HG03108 (cell line): ENCODE measurements at regions not wholly inside any gene's neighbourhood (a gene's known extent, or its start where the extent isn't known, plus 50 kb on each side); places are given as distances from the start of the nearest gene placed in this dataset.
"Not testable (repeated sequence)": the region's sequence is repeated elsewhere in the genome, so short reads cannot be mapped to it uniquely, and the experiment has no call there.

Source experiments
- ATAC-seq: cut with Tn5 transposase; IDR thresholded peaks from one replicate; pipeline ENCODE4 v1.9.1; 2021; ENCODE audit warnings: moderate library complexity; ENCODE audit not compliant: unreplicated experiment

DNA sequence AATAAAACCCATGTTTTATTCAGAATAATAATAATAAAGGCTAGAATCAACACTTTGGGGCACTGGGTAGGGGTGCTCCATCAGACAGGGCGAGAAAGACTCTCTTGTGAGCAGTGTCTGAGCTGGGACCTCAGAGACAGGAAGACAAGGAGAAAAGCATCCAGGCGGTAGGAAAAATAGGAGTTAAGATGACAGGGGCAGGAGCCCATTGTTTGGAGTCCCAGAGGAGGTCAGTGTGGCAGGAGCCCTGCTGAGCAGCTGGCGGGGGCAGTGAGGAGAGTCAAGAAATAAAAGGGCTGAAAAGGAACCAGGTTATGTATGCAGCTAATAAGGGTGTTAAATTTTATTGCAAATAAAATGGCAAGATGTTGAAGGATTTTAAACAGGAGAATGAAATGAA, 457.4 kb downstream of the FBXO15 start:
- no peak for ATAC-seq

DNA sequence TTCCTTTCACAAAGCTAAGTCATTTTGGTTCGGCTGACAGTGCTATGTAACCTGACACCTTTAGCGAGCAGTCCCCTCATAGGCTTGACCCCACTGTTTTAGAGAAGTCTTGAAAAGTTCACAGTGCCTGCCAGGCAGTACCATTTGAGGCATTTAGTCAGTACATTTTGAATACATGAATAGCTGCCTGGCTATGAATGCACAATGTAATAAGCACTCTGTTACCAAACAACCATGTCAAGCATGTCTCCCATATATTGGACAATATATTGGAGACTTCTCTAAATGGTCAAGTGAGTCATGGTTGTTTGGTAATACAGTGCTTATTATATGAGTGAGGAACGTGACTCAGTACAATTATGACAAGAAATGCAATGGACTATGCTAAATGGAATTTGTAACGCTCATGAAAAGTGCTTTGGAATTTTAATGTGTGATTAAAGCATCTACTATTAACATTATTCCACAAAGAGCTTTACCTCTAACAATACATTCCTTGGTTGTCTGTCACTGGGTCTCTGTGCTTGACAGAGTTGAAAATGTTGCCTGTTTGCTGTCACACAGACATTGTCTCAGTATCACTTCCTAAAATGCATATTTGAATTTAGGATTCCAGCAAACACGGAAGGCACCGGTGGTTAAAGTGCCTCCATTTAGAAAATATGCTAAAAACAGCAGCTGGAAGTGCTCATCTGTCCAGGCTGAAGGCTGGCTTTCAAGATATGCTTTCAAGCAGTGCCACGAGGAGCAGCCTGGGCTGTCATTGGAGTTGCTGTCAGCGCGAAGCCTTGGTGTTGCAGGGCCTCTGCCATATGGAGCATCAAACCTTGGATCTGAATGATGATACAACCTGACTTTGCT, 458.6 kb downstream of the FBXO15 start:
- ATAC-seq, result no peak

- no peak for ATAC-seq
Measured at GRCh38 chr18:73688161-73688560, 459.5 kb downstream of the FBXO15 start.

GRCh38 chr18:73684647-73685046, 463.0 kb downstream of the FBXO15 start:
- no peak for ATAC-seq

DNA sequence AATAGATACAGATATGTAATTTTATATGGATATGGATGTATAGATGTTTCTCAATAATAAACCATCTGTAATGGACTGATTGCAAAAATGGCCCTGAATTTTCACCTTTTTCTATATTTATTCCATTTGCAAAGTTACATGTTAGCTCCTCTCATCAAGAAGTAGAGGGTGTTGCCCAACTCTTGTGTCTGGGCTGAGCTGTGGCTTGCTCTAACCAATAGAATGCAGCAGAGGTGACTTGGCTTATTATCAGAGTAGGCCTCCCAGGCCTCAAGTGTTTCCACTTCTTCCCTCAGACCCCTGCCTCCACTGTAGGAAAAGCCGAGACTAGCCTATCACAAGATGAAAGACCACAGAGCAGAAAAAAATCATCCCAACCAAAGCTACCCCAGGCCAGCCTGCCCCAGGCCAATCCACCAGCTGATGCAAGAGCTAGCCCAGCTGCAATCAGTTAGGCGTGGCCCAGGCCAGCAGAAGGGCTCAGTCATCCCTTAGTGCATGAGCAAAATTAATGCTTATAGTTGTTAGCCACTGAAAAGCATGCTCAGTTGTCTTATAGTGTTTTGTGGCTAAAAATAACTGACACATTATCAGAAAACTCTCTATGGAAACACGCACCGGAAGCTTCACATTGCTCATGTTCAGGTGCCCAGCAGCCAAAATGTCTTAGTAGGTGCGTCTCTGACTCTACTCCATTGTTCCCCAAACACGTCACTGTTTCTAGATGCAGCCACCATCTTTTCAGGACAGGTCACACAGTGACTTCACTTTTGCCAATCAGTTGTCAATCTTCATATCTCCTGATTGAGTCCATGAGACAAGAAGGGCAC, 464.0 kb downstream of the FBXO15 start:
- no peak for ATAC-seq

- no peak for ATAC-seq
Measured at GRCh38 chr18:73681912-73682311, 465.7 kb downstream of the FBXO15 start.

DNA sequence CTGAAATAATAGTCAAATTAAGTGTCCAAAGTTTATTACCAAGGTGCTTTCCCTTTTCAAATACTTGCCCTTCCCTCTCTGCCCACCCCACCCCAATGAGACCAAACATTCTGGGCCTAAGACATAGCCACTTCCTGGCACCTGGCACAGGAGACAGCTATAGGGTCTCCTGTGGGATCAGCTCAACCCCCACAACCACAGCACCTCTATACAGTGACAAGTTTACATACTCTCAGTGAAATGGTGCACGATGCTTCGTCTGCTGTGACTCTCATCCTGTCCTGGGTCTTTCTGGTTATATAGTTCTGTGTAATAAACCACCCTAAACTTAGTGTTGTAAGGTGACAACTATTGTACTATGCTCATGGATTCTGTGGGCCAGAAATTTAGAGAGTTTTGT, 466.2 kb downstream of the FBXO15 start:
- ATAC-seq, result no peak

- no peak for ATAC-seq
Measured at GRCh38 chr18:73679941-73680712, 467.5 kb downstream of the FBXO15 start.

DNA sequence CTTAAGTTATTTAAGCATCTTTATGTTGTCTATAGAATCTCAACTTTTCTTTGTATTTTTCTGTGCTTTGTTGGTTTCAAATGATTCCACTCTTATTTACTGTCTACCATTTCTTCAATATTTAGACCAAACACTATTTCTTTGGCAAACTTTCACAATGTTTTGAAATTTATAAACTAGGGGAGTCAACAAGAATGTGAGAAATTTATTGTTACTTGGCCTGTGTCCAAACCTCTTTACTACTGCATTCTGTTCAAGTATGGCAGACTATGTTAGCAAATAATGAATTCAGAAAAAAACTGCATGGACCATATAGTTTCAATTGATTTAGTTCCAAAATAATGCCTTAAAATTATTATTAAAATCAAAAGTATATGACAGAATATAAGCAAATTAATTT, 470.2 kb downstream of the FBXO15 start:
- no peak for ATAC-seq

GRCh38 chr18:73674125-73674865, 473.3 kb downstream of the FBXO15 start:
- ATAC-seq, result no peak

DNA sequence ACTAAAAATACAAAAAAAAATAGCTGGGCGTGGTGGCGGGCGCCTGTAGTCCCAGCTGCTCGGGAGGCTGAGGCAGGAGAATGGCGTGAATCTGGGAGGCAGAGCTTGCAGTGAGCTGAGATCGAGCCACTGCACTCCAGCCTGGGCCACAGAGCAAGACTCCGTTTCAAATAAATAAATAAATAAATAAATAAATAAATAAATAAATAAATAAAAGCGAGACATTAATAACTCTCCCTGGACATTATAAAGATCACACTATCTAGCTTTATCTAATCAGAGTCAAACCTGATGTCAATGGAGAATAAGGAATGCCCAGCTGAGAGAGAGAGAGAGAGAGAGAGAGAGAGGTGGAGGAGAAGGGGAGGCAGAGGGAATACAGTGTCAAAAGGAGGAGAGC, 476.2 kb downstream of the FBXO15 start:
- not testable (repeated sequence) for ATAC-seq

- no peak for ATAC-seq
Measured at GRCh38 chr18:73670524-73670923, 477.1 kb downstream of the FBXO15 start.

- ATAC-seq, result no peak
Measured at GRCh38 chr18:73670039-73670438, 477.6 kb downstream of the FBXO15 start.

GRCh38 chr18:73669297-73669696, 478.3 kb downstream of the FBXO15 start:
- no peak for ATAC-seq

DNA sequence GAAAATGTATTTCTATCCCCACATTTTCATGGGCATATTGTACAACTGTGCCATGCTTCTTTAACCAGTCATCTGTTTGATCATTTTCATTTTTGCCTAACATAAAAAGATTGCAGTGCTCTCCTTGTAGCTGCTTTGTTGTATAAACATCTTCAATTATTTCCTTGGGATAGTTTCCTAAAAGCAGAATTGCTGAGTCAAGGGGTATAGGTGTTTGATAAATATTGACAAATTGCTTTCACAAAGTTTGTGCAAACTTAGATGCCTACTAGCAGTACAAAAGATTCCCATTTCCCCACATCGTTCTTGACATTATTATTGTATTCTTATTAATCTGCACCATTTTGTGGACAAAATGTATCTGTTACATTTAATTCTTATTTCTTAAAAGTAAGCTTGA, 479.6 kb downstream of the FBXO15 start:
- ATAC-seq, result no peak

GRCh38 chr18:73666772-73667171, 480.9 kb downstream of the FBXO15 start:
- ATAC-seq, result no peak

- no peak for ATAC-seq
Measured at GRCh38 chr18:73664896-73665295, 482.7 kb downstream of the FBXO15 start.

DNA sequence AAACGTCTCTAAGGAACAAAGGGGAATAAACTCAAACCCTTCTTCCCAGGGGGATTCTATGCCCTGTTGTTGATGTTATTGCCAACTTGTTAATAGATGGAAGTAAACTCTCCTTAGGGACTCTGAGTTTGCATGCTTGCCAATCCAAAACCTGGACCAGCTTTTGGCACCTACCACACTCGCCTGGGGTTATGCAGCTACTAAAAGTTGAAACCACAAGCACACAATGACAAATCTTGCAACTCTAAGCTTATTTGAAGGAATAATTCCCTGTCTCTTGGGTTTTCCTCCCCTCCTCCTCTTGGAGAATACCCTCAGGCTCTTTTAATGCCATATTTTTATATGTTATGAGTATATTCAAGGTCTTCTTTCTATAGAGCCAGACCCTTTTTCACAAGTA, 484.1 kb downstream of the FBXO15 start:
- no peak for ATAC-seq

- ATAC-seq, result no peak
Measured at GRCh38 chr18:73662421-73662820, 485.2 kb downstream of the FBXO15 start.
